Thyroid gland (tissue), 4 donors: ENCODE measurements at regions not wholly inside any gene's neighbourhood (a gene's known extent, or its start where the extent isn't known, plus 50 kb on each side); places are given as distances from the start of the nearest gene placed in this dataset.

Experiments used
- DNase-seq, 2 donors: peaks; one replicate each; pipeline ENCODE4 v3.0.0-alpha.2; 2019
- H3K27ac ChIP-seq, 3 donors: fragments of 200-600 bp; sonication (generic); 1 replicate in 2 of 3; 2 replicates in 1 of 3; pipeline ENCODE4 v1.5.1; 2016 to 2019; ENCODE audit warnings: mild to moderate bottlenecking in 1 of 3, moderate library complexity in 1 of 3
- H3K27me3 ChIP-seq: fragments of 200-600 bp; sonication (generic); one replicate; pipeline ENCODE4 v1.5.1; 2019
- H3K36me3 ChIP-seq, 2 donors: fragments of 200-600 bp; sonication (generic); one replicate each; pipeline ENCODE4 v1.5.1; 2016 to 2019
- H3K4me1 ChIP-seq, 2 donors: fragments of 200-600 bp; sonication (generic); one replicate each; pipeline ENCODE4 v1.5.1; 2017 to 2019
- H3K4me3 ChIP-seq, 3 donors: fragments of 200-600 bp; sonication (generic); replicated peaks in 1 of 3; 1 replicate in 2 of 3; 2 replicates in 1 of 3; pipeline ENCODE4 v1.5.1; 2016; ENCODE audit warnings: mild to moderate bottlenecking in 1 of 3
- H3K9me3 ChIP-seq: fragments of 200-600 bp; sonication (generic); one replicate; pipeline ENCODE4 v1.5.1; 2017
- POLR2A ChIP-seq, 2 donors: fragments of 450-650 bp; IDR thresholded peaks; one replicate each; pipeline ENCODE4 v1.6.1; 2017; ENCODE audit warnings: antibody characterized with exemption in 2 of 2, mild to moderate bottlenecking in 2 of 2, moderate library complexity in 1 of 2
- WGBS, 2 donors: methylation state at CpG; one replicate each; pipeline ENCODE4 v1.1.5; 2017; 5-methylcytosine and 5-hydroxymethylcytosine counted together
- intact Hi-C: fragments of 100-400 bp; cut with DNase I; formaldehyde crosslinking; loops from one replicate; pipeline ENCODE4 v1.15.1; 2023
- TF ChIP-seq, protein P1 (sequence below), 6 experiments: fragments of 200-600 bp in 3 of 6; fragments of 450-650 bp in 3 of 6; sonication (generic) in 3 of 6; IDR thresholded peaks; one replicate each; pipeline ENCODE4 v1.5.1; 2016 to 2019; ENCODE audit warnings: antibody characterized with exemption in 6 of 6, mild to moderate bottlenecking in 2 of 6, inconsistent platforms in 1 of 6, moderate library complexity in 1 of 6

DNA sequence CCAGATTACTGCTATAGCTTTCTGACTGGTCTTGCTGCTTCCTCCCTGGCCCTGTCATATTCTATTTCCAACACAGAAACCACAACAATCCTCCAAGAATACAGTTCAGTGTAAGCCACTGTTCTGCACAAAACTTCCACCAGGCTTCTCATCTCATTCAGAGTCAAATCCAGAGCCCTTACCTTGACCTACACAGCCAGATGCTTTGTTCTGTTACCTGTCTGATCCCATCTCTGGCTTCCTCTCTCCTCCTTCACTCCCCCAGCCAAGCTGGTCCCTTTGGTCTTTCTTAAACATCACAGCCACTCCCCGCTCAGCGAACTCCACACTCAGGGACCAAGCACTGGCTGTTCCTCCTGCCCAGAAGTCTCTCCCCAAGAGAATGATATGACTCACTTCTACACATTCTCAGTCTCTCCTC, 84.8 kb upstream of the BMP2K start:
- TF ChIP-seq POLR2A (IDR thresholded peaks at IDR 0.05) = no peak
- TF ChIP-seq, protein P1, sequence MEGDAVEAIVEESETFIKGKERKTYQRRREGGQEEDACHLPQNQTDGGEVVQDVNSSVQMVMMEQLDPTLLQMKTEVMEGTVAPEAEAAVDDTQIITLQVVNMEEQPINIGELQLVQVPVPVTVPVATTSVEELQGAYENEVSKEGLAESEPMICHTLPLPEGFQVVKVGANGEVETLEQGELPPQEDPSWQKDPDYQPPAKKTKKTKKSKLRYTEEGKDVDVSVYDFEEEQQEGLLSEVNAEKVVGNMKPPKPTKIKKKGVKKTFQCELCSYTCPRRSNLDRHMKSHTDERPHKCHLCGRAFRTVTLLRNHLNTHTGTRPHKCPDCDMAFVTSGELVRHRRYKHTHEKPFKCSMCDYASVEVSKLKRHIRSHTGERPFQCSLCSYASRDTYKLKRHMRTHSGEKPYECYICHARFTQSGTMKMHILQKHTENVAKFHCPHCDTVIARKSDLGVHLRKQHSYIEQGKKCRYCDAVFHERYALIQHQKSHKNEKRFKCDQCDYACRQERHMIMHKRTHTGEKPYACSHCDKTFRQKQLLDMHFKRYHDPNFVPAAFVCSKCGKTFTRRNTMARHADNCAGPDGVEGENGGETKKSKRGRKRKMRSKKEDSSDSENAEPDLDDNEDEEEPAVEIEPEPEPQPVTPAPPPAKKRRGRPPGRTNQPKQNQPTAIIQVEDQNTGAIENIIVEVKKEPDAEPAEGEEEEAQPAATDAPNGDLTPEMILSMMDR (IDR thresholded peaks at IDR 0.05) = no peak

DNA sequence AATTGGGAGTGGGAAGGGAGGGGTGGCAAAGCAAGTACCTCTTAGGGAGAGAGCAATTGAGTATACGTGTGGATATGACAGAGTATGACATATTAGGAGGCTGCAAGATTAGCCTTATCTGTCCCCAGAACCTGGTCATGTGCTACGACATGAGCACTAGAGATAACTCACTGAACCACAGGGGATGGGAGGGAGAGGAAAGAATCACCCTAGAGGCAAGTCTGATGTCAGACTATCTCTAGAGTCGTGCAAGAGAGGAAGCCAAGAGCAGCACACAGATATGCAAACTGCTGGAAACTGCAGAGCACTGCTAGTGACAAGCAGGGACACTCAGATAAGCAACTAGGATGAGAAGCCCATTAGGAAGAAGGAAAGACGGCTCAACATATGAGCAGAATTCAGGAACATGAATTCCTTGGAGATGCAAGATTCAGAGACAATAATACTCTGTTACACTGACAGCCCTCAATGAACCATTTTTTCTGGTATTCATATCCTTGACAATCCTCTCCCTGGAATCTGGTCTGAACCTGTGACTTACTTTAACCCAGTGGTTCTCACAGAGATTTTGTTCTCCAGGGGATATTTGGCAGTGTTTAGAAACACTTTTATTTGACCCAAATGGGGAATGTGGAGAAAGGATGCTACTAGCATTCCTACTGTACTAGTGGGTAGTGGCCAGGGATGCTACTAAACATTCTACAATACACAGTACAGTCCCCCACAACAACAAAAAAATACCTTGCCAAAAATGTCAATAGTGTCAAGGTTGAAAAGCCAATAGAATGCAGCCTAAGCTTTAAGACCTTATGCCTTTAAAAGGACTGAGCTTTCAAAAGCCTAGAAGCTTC, 84.0 kb upstream of the BMP2K start:
- Histone ChIP-seq H3K27ac (no peak overlapping the region), H3K36me3 (no peaks in the 10 kb centered on the region), H3K4me1 (no peaks in the 10 kb centered on the region), H3K4me3 (no peak overlapping the region), H3K9me3 (no peaks in the 10 kb centered on the region), H3K27me3 (no peaks in the 10 kb centered on the region)
- WGBS, 2 donors = 50 to 71% methylated on average over 4 of the region's 4 CpGs
- TF ChIP-seq, protein P1 (IDR thresholded peaks at IDR 0.05) = no peak
- TF ChIP-seq POLR2A (IDR thresholded peaks at IDR 0.05) = no peak
- DNase-seq = no peak
- intact Hi-C loops = no loop called here

More for the DNA sequence above, 84.8 kb upstream of the BMP2K start:
- intact Hi-C loops = no loop called here
- H3K9me3 ChIP-seq = no peaks in the 10 kb centered on the region
- DNase-seq = no peak
- no peak overlapping the region for H3K27ac ChIP-seq
- no peaks in the 10 kb centered on the region for H3K27me3 ChIP-seq
- H3K36me3 ChIP-seq = no peaks in the 10 kb centered on the region
- 77 to 94% methylated on average over 2 of the region's 2 CpGs for WGBS, 2 donors
- H3K4me1 ChIP-seq = no peaks in the 10 kb centered on the region
- no peak overlapping the region for H3K4me3 ChIP-seq

DNA sequence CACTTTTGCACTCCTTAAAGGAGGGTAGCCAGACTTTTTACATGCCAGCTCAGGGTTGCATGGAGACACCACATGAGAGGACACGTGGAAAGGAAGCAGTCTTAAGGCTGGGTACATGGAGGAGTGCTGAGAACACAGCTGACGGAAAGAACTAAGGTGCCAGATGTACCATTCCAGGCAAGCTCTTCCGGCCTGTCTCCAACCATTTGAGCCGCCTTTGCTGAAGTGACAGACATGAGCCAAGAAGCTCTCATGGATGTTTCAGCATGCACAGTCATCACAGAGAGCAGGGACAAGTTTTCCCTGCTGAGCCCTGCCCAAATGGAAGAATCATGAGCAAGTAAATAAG, 83.4 kb upstream of the BMP2K start:
- 88 to 90% methylated on average over 4 of the region's 4 CpGs for WGBS, 2 donors

DNA sequence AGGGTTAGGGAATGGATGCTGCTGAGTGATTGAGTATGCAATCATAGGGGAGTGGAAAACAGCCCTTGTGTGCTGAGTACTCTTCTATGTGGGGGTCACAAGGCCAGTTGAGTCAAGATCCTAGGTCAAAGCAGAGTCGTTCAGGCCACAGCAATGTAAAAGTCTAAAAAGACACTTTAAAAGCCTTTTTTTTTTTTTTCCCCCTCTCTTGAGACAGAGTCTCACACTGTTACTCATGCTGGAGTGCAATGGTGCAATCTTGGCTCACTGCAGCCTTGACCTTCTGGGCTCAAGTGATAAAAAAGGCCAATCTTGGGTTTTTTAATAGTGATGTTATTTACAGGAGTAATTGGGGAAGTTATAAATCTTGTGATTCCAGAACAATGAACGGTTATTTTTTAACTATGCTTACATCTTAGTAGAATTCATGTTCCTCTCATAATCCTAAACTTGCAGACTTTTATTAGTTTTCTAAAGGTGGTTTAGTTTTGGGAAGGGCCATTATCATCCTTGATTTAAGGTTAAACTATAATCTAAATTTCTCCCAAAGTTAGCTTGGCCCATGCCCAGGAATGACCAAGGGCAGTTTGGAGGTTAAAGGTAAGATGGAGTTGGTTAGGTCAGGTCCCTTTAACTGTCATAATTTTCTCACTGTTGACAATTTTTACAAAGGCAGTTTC, 82.2 kb upstream of the BMP2K start:
- H3K27ac ChIP-seq = no peak overlapping the region
- intact Hi-C loops = no loop called here
- no peaks in the 10 kb centered on the region for H3K9me3 ChIP-seq
- TF ChIP-seq, protein P1 (IDR thresholded peaks at IDR 0.05) = no peak
- TF ChIP-seq POLR2A (IDR thresholded peaks at IDR 0.05) = no peak
- H3K4me3 ChIP-seq = no peak overlapping the region
- no peaks in the 10 kb centered on the region for H3K36me3 ChIP-seq
- no peak for DNase-seq
- 48 to 59% methylated on average over 2 of the region's 2 CpGs for WGBS, 2 donors
- H3K27me3 ChIP-seq = no peaks in the 10 kb centered on the region
- no peaks in the 10 kb centered on the region for H3K4me1 ChIP-seq

More for the DNA sequence above, 83.4 kb upstream of the BMP2K start:
- Histone ChIP-seq H3K9me3 (no peaks in the 10 kb centered on the region), H3K4me3 (no peak overlapping the region), H3K27me3 (no peaks in the 10 kb centered on the region), H3K36me3 (no peaks in the 10 kb centered on the region), H3K4me1 (no peaks in the 10 kb centered on the region), H3K27ac (no peak overlapping the region)
- intact Hi-C loops = no loop called here
- TF ChIP-seq, protein P1 (IDR thresholded peaks at IDR 0.05) = no peak
- TF ChIP-seq POLR2A (IDR thresholded peaks at IDR 0.05) = no peak
- DNase-seq = no peak

DNA sequence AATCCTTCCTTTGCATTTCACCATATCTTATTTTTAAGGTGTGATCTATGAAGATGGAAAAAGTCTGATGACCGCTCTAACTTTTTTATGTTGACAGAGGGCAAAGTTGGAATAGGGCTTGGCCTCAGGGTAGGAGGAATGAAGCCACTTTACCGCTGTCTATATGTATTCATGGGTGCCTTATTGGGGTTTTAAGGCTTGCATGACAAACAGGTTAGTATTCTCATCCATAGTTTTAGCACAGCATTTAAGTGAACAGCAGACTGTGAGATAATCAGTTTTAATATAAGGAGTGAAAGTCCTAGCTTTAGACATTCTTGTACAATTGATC, 81.7 kb upstream of the BMP2K start:
- WGBS, 2 donors = 96 to 98% methylated on average over 2 of the region's 2 CpGs
- no peak for TF ChIP-seq POLR2A (IDR thresholded peaks at IDR 0.05)
- TF ChIP-seq, protein P1 (IDR thresholded peaks at IDR 0.05) = no peak
- H3K27ac ChIP-seq = no peak overlapping the region

More for the DNA sequence above, 81.7 kb upstream of the BMP2K start:
- no peaks in the 10 kb centered on the region for H3K9me3 ChIP-seq
- intact Hi-C loops = no loop called here
- no peaks in the 10 kb centered on the region for H3K36me3 ChIP-seq
- DNase-seq = no peak
- H3K27me3 ChIP-seq = no peaks in the 10 kb centered on the region
- H3K4me1 ChIP-seq = no peaks in the 10 kb centered on the region
- H3K4me3 ChIP-seq = no peak overlapping the region
